Endothelial cell (in vitro differentiated cells): ENCODE measurements at regions not wholly inside any gene's neighbourhood (a gene's known extent, or its start where the extent isn't known, plus 50 kb on each side); places are given as distances from the start of the nearest gene placed in this dataset.

ENCODE experiments used
- DNase-seq: peaks from one replicate; pipeline ENCODE4 v3.0.0; 2021; ENCODE audit warnings: low spot score
- H3K27ac Mint-ChIP-seq: one replicate; pipeline ENCODE4 v1.8.0; 2021; ENCODE audit warnings: mixed read lengths, inconsistent platforms; ENCODE audit not compliant: unreplicated experiment
- H3K27me3 Mint-ChIP-seq: one replicate; pipeline ENCODE4 v1.8.0; 2021; ENCODE audit warnings: mild to moderate bottlenecking, moderate library complexity, mixed read lengths, inconsistent platforms; ENCODE audit not compliant: unreplicated experiment
- H3K36me3 Mint-ChIP-seq: one replicate; pipeline ENCODE4 v1.8.0; 2021; ENCODE audit warnings: mild to moderate bottlenecking, low read depth, mixed read lengths, inconsistent platforms; ENCODE audit not compliant: unreplicated experiment
- H3K4me1 Mint-ChIP-seq: one replicate; pipeline ENCODE4 v1.8.0; 2021; ENCODE audit warnings: mild to moderate bottlenecking, mixed read lengths, inconsistent platforms; ENCODE audit not compliant: unreplicated experiment
- H3K4me3 Mint-ChIP-seq: one replicate; pipeline ENCODE4 v1.8.0; 2021; ENCODE audit warnings: mild to moderate bottlenecking, mixed read lengths, inconsistent platforms; ENCODE audit not compliant: unreplicated experiment
- H3K9me3 Mint-ChIP-seq: one replicate; pipeline ENCODE4 v1.8.0; 2021; ENCODE audit warnings: mixed read lengths, inconsistent platforms; ENCODE audit not compliant: unreplicated experiment
- TF ChIP-seq, protein P1 (sequence below): fragments of 200-600 bp; sonication (generic); IDR thresholded peaks from one replicate; pipeline ENCODE4 v1.5.0; 2021; ENCODE audit warnings: antibody characterized with exemption; ENCODE audit not compliant: unreplicated experiment

- Mint-ChIP-seq H3K9me3 (no peaks in the 10 kb centered on the region), H3K36me3 (no peaks in the 10 kb centered on the region), H3K27ac (no peak overlapping the region), H3K4me3 (no peak overlapping the region), H3K4me1 (no peaks in the 10 kb centered on the region), H3K27me3 (no peaks in the 10 kb centered on the region)
- DNase-seq, result no peak
- TF ChIP-seq, protein P1, sequence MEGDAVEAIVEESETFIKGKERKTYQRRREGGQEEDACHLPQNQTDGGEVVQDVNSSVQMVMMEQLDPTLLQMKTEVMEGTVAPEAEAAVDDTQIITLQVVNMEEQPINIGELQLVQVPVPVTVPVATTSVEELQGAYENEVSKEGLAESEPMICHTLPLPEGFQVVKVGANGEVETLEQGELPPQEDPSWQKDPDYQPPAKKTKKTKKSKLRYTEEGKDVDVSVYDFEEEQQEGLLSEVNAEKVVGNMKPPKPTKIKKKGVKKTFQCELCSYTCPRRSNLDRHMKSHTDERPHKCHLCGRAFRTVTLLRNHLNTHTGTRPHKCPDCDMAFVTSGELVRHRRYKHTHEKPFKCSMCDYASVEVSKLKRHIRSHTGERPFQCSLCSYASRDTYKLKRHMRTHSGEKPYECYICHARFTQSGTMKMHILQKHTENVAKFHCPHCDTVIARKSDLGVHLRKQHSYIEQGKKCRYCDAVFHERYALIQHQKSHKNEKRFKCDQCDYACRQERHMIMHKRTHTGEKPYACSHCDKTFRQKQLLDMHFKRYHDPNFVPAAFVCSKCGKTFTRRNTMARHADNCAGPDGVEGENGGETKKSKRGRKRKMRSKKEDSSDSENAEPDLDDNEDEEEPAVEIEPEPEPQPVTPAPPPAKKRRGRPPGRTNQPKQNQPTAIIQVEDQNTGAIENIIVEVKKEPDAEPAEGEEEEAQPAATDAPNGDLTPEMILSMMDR, result no peak
Observed at GRCh38 chr10:43817368-43817767, 168.7 kb upstream of the ZNF32 start.

DNA sequence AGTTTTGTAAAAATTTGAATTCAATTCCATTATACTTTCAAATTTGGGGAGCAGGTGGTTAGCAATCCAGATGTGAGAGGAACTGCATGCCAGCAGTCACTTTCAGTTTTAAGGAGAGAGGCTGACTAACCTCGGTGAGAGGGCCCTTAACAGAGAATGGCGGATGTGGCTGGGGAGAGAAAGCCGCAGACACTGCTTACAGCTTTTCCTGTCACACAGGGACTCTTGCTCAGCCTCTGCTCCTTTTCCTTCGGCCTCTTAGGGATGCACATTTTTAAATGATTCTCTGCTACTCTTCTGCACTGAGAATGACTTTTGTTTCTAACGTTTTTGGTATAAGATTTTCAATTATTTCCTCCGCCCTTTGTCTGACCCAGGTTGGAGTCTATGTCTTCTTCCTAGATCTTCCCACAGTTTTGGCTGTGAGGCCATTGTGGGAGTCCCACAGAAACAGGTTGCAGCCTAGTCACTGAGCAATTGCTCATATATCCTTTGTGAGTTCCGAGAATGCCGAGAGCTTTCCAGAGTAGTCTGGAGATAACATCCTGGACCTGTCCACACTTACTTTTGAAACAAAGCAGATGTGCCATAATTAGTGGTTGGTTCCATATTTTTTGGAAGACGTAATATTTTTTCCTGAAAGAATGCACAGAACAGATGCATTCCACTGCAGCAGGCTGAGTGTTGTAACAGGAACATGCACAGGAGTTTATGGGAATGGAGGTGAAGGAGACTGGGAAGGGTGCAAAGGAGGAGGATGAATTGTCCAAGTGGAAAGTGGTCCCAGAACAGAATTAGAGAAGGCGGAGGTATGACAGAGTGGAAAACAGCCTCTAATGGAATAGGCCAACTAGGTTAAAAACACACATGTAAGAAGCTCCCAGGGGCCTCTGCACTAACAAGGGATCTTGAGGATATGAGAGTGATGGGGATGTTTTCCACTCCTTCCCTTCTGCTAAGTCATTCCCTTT is 168.0 kb upstream of the ZNF32 start:
- no peak for DNase-seq
- TF ChIP-seq, protein P1, result no peak
- Mint-ChIP-seq H3K4me3 (no peak overlapping the region), H3K27me3 (no peaks in the 10 kb centered on the region), H3K9me3 (no peaks in the 10 kb centered on the region), H3K36me3 (no peaks in the 10 kb centered on the region), H3K4me1 (no peaks in the 10 kb centered on the region), H3K27ac (no peak overlapping the region)

DNA sequence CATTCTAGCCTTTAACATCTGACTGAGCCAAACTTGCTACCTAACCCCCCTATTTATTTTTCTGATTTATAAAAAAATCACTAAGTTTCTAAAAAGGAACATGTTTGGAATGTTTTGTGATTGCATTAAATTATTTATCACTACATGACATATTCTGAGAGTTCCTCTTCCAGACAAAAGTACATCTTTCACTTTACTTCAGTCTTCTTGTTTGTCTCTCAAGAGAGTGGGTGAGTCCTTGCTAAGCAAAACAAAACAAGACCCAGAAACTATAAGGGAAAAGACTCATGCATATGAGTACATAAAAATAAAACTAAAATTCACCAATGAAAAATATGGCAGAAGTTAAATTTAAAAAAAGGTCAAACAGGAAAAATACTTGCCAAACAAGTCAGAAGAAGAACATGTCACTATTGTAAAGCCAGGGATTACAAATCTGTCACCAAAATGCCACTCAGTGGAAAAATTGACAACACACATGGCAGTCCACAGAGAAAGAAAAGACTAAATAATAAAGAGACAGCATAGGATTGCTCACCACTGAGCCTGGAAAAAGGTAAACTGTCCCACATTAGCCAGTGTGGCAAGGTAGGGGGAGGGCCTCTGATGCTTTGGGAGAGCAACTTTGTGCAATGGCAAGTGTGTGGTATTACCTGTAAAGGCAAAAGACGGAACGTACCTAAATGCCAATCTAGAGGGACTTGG is 166.7 kb upstream of the ZNF32 start:
- Mint-ChIP-seq H3K27ac (no peak overlapping the region), H3K36me3 (no peaks in the 10 kb centered on the region), H3K9me3 (no peaks in the 10 kb centered on the region), H3K4me1 (peaks cover 8% of the 10 kb centered on the region), H3K4me3 (no peak overlapping the region), H3K27me3 (no peaks in the 10 kb centered on the region)
- TF ChIP-seq, protein P1, result no peak
- DNase-seq, result no peak

DNA sequence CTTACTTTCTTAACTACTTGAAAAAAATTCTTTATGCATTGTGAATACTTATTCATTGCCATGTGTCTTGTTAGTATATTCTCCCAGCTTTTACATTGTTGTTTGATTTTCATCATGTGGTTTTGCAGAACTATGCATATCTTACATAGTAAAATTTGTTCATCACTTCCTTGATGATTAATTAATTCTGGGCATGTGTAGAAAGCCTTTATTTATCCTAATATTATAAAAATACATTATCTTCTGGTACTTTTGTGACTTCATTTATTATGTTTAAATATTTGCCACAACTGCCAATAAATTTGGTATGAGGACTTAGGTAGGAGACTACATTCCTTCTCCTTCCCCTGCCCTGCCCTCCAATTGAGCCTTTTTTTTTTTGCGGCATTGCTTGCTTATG is 166.0 kb upstream of the ZNF32 start:
- Mint-ChIP-seq H3K9me3 (no peaks in the 10 kb centered on the region), H3K4me1 (peaks cover 8% of the 10 kb centered on the region), H3K27ac (no peak overlapping the region), H3K36me3 (no peaks in the 10 kb centered on the region), H3K27me3 (no peaks in the 10 kb centered on the region), H3K4me3 (no peak overlapping the region)
- TF ChIP-seq, protein P1, result no peak
- no peak for DNase-seq

GRCh38 chr10:43811871-43812270 is 163.2 kb upstream of the ZNF32 start:
- Mint-ChIP-seq H3K4me1 (peaks cover 11% of the 10 kb centered on the region), H3K27me3 (no peaks in the 10 kb centered on the region), H3K4me3 (no peak overlapping the region), H3K36me3 (no peaks in the 10 kb centered on the region), H3K27ac (no peak overlapping the region), H3K9me3 (no peaks in the 10 kb centered on the region)
- TF ChIP-seq, protein P1, result no peak
- no peak for DNase-seq
